Gastrocnemius medialis (tissue), 4 donors: ENCODE measurements at regions not wholly inside any gene's neighbourhood (a gene's known extent, or its start where the extent isn't known, plus 50 kb on each side); places are given as distances from the start of the nearest gene placed in this dataset.

Experiments used
- POLR2A ChIP-seq, 2 donors: fragments of 450-650 bp; IDR thresholded peaks; one replicate each; pipeline ENCODE4 v1.6.1; 2017; ENCODE audit warnings: antibody characterized with exemption in 2 of 2, mild to moderate bottlenecking in 2 of 2, moderate library complexity in 2 of 2
- TF ChIP-seq, protein P1 (sequence below), 5 experiments: fragments of 450-650 bp in 3 of 5; fragments of 200-600 bp in 2 of 5; sonication (generic) in 2 of 5; IDR thresholded peaks in 4 of 5; conservative IDR thresholded peaks in 1 of 5; 1 replicate in 4 of 5; 2 replicates in 1 of 5; pipeline ENCODE4 v1.5.1; 2016 to 2019; ENCODE audit warnings: antibody characterized with exemption in 5 of 5, mild to moderate bottlenecking in 3 of 5, moderate library complexity in 3 of 5

DNA sequence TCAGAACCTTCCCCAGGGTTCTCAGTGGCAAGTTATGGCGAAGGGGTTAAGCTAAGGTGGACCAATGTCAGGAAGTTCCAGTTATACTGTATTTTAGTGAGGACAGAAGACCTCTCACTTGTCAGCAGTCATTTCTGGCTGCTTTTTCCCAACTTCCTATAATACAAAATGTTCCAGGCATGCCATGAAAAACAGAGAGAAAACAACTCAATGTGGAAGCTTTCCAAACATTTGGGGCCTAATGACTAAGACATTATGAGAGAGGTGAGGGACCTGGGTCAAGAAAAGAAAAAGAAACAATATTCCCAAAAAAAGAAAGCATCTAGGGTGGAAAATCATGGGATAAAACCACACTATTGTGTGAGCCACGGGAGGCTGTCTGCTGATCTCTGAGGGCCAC lies 99.9 kb upstream of the MAP3K4 start:
- TF ChIP-seq, protein P1, sequence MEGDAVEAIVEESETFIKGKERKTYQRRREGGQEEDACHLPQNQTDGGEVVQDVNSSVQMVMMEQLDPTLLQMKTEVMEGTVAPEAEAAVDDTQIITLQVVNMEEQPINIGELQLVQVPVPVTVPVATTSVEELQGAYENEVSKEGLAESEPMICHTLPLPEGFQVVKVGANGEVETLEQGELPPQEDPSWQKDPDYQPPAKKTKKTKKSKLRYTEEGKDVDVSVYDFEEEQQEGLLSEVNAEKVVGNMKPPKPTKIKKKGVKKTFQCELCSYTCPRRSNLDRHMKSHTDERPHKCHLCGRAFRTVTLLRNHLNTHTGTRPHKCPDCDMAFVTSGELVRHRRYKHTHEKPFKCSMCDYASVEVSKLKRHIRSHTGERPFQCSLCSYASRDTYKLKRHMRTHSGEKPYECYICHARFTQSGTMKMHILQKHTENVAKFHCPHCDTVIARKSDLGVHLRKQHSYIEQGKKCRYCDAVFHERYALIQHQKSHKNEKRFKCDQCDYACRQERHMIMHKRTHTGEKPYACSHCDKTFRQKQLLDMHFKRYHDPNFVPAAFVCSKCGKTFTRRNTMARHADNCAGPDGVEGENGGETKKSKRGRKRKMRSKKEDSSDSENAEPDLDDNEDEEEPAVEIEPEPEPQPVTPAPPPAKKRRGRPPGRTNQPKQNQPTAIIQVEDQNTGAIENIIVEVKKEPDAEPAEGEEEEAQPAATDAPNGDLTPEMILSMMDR (IDR thresholded peaks at IDR 0.05 in 4 of 5, conservative IDR thresholded peaks at IDR 0.05 in 1 of 5) = no peak
- no peak for TF ChIP-seq POLR2A (IDR thresholded peaks at IDR 0.05)
